Lung (tissue), 11 donors: ENCODE measurements at regions not wholly inside any gene's neighbourhood (a gene's known extent, or its start where the extent isn't known, plus 50 kb on each side); places are given as distances from the start of the nearest gene placed in this dataset.

Experiments
- ATAC-seq: fragments of 200-7000 bp; cut with Tn5 transposase; one replicate; pipeline ENCODE4 v1.9.1; 2020; ENCODE audit warnings: moderate number of reproducible peaks; ENCODE audit not compliant: insufficient read depth, low FRiP score
- DNase-seq, 3 donors: peaks; one replicate each; pipeline ENCODE4 v3.0.0-alpha.2; 2013 to 2017
- H3K27ac ChIP-seq, 2 donors: one replicate each; pipeline ENCODE4 v1.5.1; 2013; ENCODE audit warnings: mild to moderate bottlenecking in 2 of 2, moderate library complexity in 2 of 2, control low read depth in 1 of 2, inconsistent platforms in 1 of 2, low read depth in 1 of 2, low read length in 1 of 2
- H3K27me3 ChIP-seq, 3 donors: one replicate each; pipeline ENCODE4 v1.5.1; 2013; ENCODE audit warnings: low read length in 2 of 3; ENCODE audit not compliant: control insufficient read depth in 3 of 3, insufficient read depth in 3 of 3
- H3K36me3 ChIP-seq, 4 donors: one replicate each; pipeline ENCODE4 v1.5.1; 2013; ENCODE audit warnings: low read length in 4 of 4, mild to moderate bottlenecking in 1 of 4, moderate library complexity in 1 of 4; ENCODE audit not compliant: control insufficient read depth in 4 of 4, insufficient read depth in 4 of 4
- H3K4me1 ChIP-seq, 5 donors: one replicate each; pipeline ENCODE4 v1.5.1; 2013; ENCODE audit warnings: low read length in 5 of 5, mild to moderate bottlenecking in 2 of 5, moderate library complexity in 1 of 5; ENCODE audit not compliant: control insufficient read depth in 5 of 5, insufficient read depth in 5 of 5
- H3K4me3 ChIP-seq: one replicate; pipeline ENCODE4 v1.5.1; 2013; ENCODE audit warnings: mild to moderate bottlenecking, control low read depth, moderate library complexity
- H3K9ac ChIP-seq, 2 donors: one replicate each; pipeline ENCODE4 v1.5.1; 2013; ENCODE audit warnings: low read length in 2 of 2, control low read depth in 1 of 2; ENCODE audit not compliant: insufficient read depth in 1 of 2
- H3K9me3 ChIP-seq, 4 donors: one replicate each; pipeline ENCODE4 v1.5.1; 2013; ENCODE audit warnings: low read length in 3 of 4, mild to moderate bottlenecking in 1 of 4, moderate library complexity in 1 of 4; ENCODE audit not compliant: control insufficient read depth in 4 of 4, insufficient read depth in 3 of 4
- WGBS, 2 donors: extraction: QIAGEN DNeasy Blood & Tissue Kit; methylation state at CpG; one replicate each; pipeline ENCODE4 v1.1.7; 2013; 5-methylcytosine and 5-hydroxymethylcytosine counted together
- TF ChIP-seq, protein P1 (sequence below): IDR thresholded peaks from 2 replicates; pipeline ENCODE4 v1.5.1; 2012; ENCODE audit warnings: mild to moderate bottlenecking; ENCODE audit errors: control extremely low read depth, extremely low read depth
- donor health status: control.
- donor health status: control.
- donor health status: Bipolar disorder and iron deficiency.
- donor health status: healthy.
- donor health status: DM: yes; HTN: yes; CAD: no.

DNA sequence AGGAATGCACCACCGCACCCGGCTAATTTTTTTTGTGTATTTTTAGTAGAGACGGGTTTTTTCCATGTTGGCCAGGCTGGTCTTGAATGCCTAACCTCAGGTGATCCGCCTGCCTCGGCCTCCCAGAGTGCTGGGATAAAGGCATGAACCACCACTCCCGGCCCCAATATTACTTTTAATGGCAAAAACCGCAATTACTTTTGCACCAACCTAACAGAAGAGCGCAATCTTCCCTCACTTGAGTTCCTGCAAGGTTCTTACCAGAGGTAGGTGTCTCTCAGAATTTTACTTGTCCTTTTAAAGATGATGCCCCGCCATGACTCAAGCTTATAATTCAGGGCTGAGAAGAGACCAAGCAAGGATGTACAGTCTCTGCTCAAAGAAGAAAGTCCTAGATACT lies 1774.1 kb upstream of the PCDH20 start:
- no peaks in the 10 kb centered on the region for H3K9me3 ChIP-seq
- DNase-seq (no peak), ATAC-seq (no peak)
- H3K36me3 ChIP-seq: no peaks in the 10 kb centered on the region
- TF ChIP-seq, protein P1, sequence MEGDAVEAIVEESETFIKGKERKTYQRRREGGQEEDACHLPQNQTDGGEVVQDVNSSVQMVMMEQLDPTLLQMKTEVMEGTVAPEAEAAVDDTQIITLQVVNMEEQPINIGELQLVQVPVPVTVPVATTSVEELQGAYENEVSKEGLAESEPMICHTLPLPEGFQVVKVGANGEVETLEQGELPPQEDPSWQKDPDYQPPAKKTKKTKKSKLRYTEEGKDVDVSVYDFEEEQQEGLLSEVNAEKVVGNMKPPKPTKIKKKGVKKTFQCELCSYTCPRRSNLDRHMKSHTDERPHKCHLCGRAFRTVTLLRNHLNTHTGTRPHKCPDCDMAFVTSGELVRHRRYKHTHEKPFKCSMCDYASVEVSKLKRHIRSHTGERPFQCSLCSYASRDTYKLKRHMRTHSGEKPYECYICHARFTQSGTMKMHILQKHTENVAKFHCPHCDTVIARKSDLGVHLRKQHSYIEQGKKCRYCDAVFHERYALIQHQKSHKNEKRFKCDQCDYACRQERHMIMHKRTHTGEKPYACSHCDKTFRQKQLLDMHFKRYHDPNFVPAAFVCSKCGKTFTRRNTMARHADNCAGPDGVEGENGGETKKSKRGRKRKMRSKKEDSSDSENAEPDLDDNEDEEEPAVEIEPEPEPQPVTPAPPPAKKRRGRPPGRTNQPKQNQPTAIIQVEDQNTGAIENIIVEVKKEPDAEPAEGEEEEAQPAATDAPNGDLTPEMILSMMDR: no peak
- H3K4me3 ChIP-seq: no peak overlapping the region
- no peaks in the 10 kb centered on the region for H3K4me1 ChIP-seq
- H3K27ac ChIP-seq: no peak overlapping the region
- H3K9ac ChIP-seq: no peak overlapping the region
- 92 to 95% methylated on average over 9 of the region's 9 CpGs for WGBS, 2 donors
- H3K27me3 ChIP-seq: no peaks in the 10 kb centered on the region

DNA sequence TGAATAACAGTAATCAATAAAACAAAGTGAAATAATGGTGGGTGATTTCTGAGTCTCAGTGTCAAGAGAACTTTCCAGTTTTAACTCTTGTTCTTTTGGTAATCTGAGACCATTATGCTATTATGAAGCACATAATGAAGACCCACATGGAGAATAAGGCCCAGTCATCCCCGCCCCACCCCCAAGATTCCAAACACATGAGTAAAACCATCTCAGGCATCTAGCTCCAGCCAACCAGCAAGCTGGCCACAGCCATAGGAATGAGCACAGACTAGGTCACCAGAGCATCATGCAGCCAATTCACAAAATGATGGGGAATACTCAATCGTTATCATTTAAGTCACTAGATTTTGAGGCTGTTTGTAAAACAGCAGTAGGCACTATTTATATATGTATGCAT lies 1769.0 kb upstream of the PCDH20 start:
- no peak overlapping the region for H3K4me3 ChIP-seq
- H3K27me3 ChIP-seq: no peaks in the 10 kb centered on the region
- no peak for ATAC-seq
- H3K4me1 ChIP-seq: no peaks in the 10 kb centered on the region
- H3K9ac ChIP-seq: no peak overlapping the region
- TF ChIP-seq, protein P1: no peak
- WGBS, 2 donors: 82 to 86% methylated on average over 2 of the region's 2 CpGs
- no peak for DNase-seq
- no peak overlapping the region for H3K27ac ChIP-seq
- H3K9me3 ChIP-seq: no peaks in the 10 kb centered on the region
- H3K36me3 ChIP-seq: no peaks in the 10 kb centered on the region

DNA sequence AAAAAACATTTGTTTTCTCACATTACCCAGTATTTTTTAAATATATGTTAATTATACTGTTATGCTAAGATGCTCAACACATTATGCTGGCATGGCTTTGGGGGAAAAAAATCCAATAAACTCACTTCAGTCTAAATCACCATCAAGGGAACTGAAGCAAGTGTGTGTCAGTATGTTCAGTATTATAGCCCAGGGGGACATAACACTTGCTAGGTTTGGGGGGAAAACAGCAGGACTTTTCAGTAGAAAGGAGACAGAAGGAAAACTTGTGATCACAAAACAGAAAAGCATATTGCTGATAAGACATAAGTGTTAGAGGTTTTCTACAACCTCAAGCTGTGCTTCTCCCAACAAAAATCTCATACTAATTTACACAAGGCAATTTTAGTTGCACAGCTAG lies 1759.9 kb upstream of the PCDH20 start:
- H3K27me3 ChIP-seq: no peaks in the 10 kb centered on the region
- DNase-seq (no peak), ATAC-seq (no peak)
- H3K4me1 ChIP-seq: no peaks in the 10 kb centered on the region
- no peak overlapping the region for H3K9ac ChIP-seq
- H3K4me3 ChIP-seq: no peak overlapping the region
- no peaks in the 10 kb centered on the region for H3K9me3 ChIP-seq
- no peaks in the 10 kb centered on the region for H3K36me3 ChIP-seq
- no peak overlapping the region for H3K27ac ChIP-seq
- TF ChIP-seq, protein P1: no peak

DNA sequence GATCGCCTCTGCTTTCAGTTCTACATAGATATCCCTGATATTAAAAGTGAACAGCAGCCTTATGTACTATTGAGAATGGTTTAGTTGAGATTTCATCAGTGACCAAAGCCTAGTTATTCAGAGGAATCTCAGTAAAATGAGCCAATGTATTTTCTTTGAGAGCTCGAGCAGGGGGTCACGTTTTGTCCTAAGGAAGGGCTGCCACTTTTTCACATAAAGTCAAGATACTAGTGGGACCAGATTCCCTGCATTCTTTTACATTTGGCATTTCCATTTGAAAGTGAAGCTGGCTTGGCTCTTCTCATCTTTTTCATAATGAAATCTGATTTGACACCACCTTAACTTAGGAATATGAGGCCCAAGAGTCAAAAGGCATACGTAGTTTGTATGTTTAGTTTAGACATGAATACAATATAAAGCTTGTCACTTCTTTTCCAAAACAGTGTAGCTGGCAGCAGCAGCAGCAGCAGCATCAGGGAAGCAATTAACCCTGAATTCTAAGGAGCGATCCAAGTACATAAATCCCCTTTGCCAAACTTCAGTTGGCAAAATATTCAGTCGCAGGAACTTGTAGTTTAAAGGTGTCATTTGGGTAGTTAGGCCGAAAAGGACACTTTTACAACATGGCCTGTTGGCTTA lies 1752.2 kb upstream of the PCDH20 start:
- Histone ChIP-seq H3K9me3 (no peaks in the 10 kb centered on the region), H3K4me3 (no peak overlapping the region), H3K4me1 (peaks cover 0 to 9% (median 2%) of the 10 kb centered on the region in 5 donors), H3K36me3 (no peaks in the 10 kb centered on the region), H3K27me3 (no peaks in the 10 kb centered on the region), H3K9ac (no peak overlapping the region), H3K27ac (no peak overlapping the region)
- ATAC-seq (no peak), DNase-seq (peak in 2 of 3 donors; percentile 12 to 23)
- WGBS, 2 donors: 65 to 76% methylated on average over 7 of the region's 7 CpGs
- TF ChIP-seq, protein P1: no peak
